ENCODE measurements at regions not wholly inside any gene's neighbourhood (a gene's known extent, or its start where the extent isn't known, plus 50 kb on each side); places are given as distances from the start of the nearest gene placed in this dataset.

DNA sequence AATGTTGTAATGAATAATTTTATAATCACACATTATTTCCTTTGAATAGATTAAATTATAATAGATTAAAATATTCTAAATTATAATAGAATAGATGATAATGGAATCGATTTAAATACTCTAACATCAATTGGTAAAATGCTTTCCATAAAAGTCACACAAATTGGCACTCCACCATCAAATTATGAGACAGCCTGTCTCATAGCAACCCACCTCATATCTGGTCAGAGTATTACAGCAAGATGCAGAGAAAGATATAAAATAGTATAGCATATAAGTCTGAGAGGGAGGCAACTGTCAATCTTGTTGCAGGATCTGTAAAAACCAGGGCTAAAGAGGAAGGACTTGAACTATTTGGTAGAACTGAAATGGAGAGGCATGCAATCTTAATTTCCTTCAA is 98.4 kb upstream of the NCKAP5 start:
- TF ChIP-seq POLR2A (IDR thresholded peaks at IDR 0.05) = no peak
- TF ChIP-seq, protein P1, sequence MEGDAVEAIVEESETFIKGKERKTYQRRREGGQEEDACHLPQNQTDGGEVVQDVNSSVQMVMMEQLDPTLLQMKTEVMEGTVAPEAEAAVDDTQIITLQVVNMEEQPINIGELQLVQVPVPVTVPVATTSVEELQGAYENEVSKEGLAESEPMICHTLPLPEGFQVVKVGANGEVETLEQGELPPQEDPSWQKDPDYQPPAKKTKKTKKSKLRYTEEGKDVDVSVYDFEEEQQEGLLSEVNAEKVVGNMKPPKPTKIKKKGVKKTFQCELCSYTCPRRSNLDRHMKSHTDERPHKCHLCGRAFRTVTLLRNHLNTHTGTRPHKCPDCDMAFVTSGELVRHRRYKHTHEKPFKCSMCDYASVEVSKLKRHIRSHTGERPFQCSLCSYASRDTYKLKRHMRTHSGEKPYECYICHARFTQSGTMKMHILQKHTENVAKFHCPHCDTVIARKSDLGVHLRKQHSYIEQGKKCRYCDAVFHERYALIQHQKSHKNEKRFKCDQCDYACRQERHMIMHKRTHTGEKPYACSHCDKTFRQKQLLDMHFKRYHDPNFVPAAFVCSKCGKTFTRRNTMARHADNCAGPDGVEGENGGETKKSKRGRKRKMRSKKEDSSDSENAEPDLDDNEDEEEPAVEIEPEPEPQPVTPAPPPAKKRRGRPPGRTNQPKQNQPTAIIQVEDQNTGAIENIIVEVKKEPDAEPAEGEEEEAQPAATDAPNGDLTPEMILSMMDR (IDR thresholded peaks at IDR 0.05) = no peak
- TF ChIP-seq EP300 (IDR thresholded peaks at IDR 0.05) = no peak
- TF ChIP-seq POLR2AphosphoS5 (IDR thresholded peaks at IDR 0.05) = no peak

Measured in gastroesophageal sphincter (tissue), 3 donors.